Neural progenitor cell (in vitro differentiated cells): ENCODE measurements at regions not wholly inside any gene's neighbourhood (a gene's known extent, or its start where the extent isn't known, plus 50 kb on each side); places are given as distances from the start of the nearest gene placed in this dataset.

Experiments
- DNase-seq: peaks from one replicate; pipeline ENCODE4 v3.0.0-alpha.2; 2016; ENCODE audit warnings: low spot score
- H2AFZ ChIP-seq: fragments of 200-600 bp; sonication (generic); replicated peaks from 2 replicates; pipeline ENCODE4 v1.6.1; 2016; ENCODE audit warnings: antibody characterized with exemption
- H3F3A ChIP-seq: fragments of 200-600 bp; sonication (generic); 2 replicates; pipeline ENCODE4 v1.6.1; 2016; ENCODE audit warnings: antibody characterized with exemption, low read depth
- H3K27ac ChIP-seq: fragments of 200-600 bp; sonication (generic); 2 replicates; pipeline ENCODE4 v1.5.1; 2016; ENCODE audit warnings: mild to moderate bottlenecking
- H3K27me3 ChIP-seq: fragments of 200-600 bp; sonication (generic); 2 replicates; pipeline ENCODE4 v1.6.1; 2016; ENCODE audit warnings: mild to moderate bottlenecking, moderate library complexity
- H3K36me3 ChIP-seq: fragments of 200-600 bp; sonication (generic); 2 replicates; pipeline ENCODE4 v1.5.1; 2016
- H3K4me1 ChIP-seq: fragments of 200-600 bp; sonication (generic); 2 replicates; pipeline ENCODE4 v1.6.1; 2016; ENCODE audit warnings: mixed run types
- H3K4me2 ChIP-seq: fragments of 200-600 bp; sonication (generic); 2 replicates; pipeline ENCODE4 v1.6.1; 2016
- H3K4me3 ChIP-seq: fragments of 200-600 bp; sonication (generic); 2 replicates; pipeline ENCODE4 v1.5.1; 2016
- H3K79me2 ChIP-seq: fragments of 200-600 bp; sonication (generic); 2 replicates; pipeline ENCODE4 v1.6.1; 2016; ENCODE audit warnings: low read depth
- H3K9ac ChIP-seq: fragments of 200-600 bp; sonication (generic); 2 replicates; pipeline ENCODE4 v1.6.1; 2016
- H3K9me3 ChIP-seq: fragments of 200-600 bp; sonication (generic); 2 replicates; pipeline ENCODE4 v1.5.1; 2016; ENCODE audit warnings: low read depth
- H4K20me1 ChIP-seq: fragments of 200-600 bp; sonication (generic); 2 replicates; pipeline ENCODE4 v1.6.1; 2016; ENCODE audit warnings: low read depth
- H3K27ac Mint-ChIP-seq: 3 replicates; pipeline ENCODE4 v1.8.0; 2021; ENCODE audit warnings: mixed read lengths
- H3K27me3 Mint-ChIP-seq: 2 replicates; pipeline ENCODE4 v1.8.0; 2022; ENCODE audit warnings: low read depth, mild to moderate bottlenecking, inconsistent platforms, moderate library complexity, mixed read lengths; ENCODE audit not compliant: insufficient read depth
- H3K36me3 Mint-ChIP-seq: 3 replicates; pipeline ENCODE4 v1.8.0; 2021; ENCODE audit warnings: mixed read lengths
- H3K4me1 Mint-ChIP-seq: 3 replicates; pipeline ENCODE4 v1.8.0; 2021; ENCODE audit warnings: mixed read lengths
- H3K4me3 Mint-ChIP-seq: 3 replicates; pipeline ENCODE4 v1.8.0; 2021; ENCODE audit warnings: mild to moderate bottlenecking, moderate library complexity, mixed read lengths
- H3K9me3 Mint-ChIP-seq: 3 replicates; pipeline ENCODE4 v1.8.0; 2020; ENCODE audit warnings: mixed read lengths
- EZH2 ChIP-seq: fragments of 200-600 bp; sonication (generic); IDR thresholded peaks from 2 replicates; pipeline ENCODE4 v1.6.1; 2017; ENCODE audit warnings: antibody characterized with exemption, mild to moderate bottlenecking, moderate library complexity
- EZH2phosphoT487 ChIP-seq: fragments of 200-600 bp; sonication (generic); IDR thresholded peaks from 2 replicates; pipeline ENCODE4 v1.6.1; 2017; ENCODE audit warnings: antibody characterized with exemption
- TF ChIP-seq, protein P1 (sequence below): fragments of 200-600 bp; sonication (generic); IDR thresholded peaks from 2 replicates; pipeline ENCODE4 v1.5.1; 2017; ENCODE audit warnings: antibody characterized with exemption, mild to moderate bottlenecking

DNA sequence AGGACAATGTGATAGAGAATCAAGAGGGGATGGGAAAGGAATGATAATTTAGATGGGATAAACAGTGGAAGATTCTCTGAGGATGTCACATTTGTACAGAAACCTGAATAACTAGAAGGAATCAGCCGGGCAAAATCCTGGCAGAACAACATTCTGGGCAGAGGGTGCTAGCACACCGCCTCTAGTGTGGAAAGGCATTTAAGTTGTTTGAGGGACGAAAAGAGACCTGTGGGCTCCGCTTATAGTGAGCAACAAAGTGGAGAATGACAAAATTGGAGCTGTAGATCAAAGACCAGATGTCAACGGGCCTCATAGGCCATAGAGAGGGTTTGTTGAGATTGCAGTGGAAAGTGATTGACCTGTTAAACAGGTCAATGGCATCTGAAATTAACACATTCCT lies 596.0 kb upstream of the SLIT2 start:
- no peak for TF ChIP-seq EZH2
- TF ChIP-seq, protein P1, sequence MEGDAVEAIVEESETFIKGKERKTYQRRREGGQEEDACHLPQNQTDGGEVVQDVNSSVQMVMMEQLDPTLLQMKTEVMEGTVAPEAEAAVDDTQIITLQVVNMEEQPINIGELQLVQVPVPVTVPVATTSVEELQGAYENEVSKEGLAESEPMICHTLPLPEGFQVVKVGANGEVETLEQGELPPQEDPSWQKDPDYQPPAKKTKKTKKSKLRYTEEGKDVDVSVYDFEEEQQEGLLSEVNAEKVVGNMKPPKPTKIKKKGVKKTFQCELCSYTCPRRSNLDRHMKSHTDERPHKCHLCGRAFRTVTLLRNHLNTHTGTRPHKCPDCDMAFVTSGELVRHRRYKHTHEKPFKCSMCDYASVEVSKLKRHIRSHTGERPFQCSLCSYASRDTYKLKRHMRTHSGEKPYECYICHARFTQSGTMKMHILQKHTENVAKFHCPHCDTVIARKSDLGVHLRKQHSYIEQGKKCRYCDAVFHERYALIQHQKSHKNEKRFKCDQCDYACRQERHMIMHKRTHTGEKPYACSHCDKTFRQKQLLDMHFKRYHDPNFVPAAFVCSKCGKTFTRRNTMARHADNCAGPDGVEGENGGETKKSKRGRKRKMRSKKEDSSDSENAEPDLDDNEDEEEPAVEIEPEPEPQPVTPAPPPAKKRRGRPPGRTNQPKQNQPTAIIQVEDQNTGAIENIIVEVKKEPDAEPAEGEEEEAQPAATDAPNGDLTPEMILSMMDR: no peak
- no peak for TF ChIP-seq EZH2phosphoT487
- Mint-ChIP-seq H3K9me3 (no peaks in the 10 kb centered on the region), H3K27ac (no peak overlapping the region), H3K4me3 (no peak overlapping the region), H3K4me1 (peaks cover 3% of the 10 kb centered on the region), H3K27me3 (no peaks in the 10 kb centered on the region), H3K36me3 (no peaks in the 10 kb centered on the region)
- no peak overlapping the region for H3K4me2 ChIP-seq
- H3K4me1 ChIP-seq: no peaks in the 10 kb centered on the region
- no peak for DNase-seq
- no peaks in the 10 kb centered on the region for H3K36me3 ChIP-seq
- H3K27ac ChIP-seq: no peak overlapping the region
- H2AFZ ChIP-seq: no peak overlapping the region
- no peak overlapping the region for H3K4me3 ChIP-seq
- no peaks in the 10 kb centered on the region for H3K9me3 ChIP-seq
- H3K9ac ChIP-seq: no peak overlapping the region
- H3F3A ChIP-seq: no peaks in the 10 kb centered on the region
- H3K79me2 ChIP-seq: no peaks in the 10 kb centered on the region
- no peaks in the 10 kb centered on the region for H4K20me1 ChIP-seq
- no peaks in the 10 kb centered on the region for H3K27me3 ChIP-seq

DNA sequence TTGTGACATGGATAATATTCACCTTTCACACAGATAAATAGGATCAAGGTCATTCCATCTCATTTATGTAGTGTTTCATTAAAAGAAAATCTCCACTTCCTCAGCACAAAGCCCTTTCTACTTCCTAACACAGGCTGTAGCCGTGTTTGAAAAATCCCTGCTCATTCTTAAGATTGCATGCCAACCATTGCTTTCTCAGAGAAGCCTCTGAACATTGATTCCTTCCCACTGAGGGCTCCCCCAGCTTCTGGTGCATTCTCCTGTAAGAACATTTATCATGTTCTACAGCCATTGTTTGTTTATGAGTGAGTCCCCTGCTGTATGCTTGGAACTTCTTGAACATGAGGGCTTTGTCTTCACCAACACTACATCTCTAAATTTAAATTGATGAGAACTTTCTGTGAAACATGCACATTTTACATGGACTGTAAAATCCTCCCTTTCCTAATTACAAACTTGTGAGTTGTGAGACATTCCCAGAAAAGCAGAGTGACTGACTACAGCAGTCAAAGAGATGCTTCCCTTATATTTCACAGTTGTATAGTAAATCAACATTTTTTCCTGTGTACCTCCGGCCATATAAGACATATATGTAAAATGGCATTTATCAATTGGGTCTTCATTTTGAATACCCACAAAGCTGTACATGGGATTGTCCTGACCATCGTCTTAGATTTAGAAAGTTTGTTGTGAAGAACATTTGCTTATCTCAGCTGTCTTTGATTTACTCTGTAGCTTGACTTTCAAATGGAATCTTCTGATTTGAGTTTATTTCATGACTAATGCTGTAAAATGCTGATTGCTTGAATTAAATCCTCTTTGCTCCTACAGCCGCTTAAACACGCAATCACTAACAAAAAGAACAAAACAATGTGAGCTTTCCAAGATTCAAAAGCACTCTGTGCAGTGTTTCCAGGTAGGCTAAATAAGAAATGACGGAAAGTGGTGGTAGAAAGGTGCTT lies 600.5 kb upstream of the SLIT2 start:
- H3K27ac Mint-ChIP-seq: no peak overlapping the region

DNA sequence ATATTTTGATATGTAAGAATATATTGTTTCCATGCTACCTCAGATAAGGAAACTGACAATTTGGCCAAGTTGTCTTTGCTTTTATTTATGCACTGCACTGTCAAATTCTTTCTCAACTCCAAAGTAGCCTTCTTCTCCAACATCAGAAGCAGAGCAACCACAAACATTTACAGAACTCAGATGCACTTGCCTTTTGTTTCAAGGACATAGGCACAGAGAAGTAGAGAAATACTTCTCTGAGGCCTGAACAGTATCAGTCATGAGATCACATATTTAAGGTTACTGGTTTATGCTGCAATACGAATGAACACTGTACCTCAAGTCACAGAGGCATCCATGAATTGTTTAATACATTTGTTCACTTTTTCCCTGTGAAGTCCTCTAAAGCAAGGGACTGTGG lies 606.1 kb upstream of the SLIT2 start:
- H3K9me3 Mint-ChIP-seq: peaks cover 2% of the 10 kb centered on the region
- Histone ChIP-seq H3K27ac (no peak overlapping the region), H3K9ac (no peak overlapping the region), H3K4me1 (no peaks in the 10 kb centered on the region), H3K9me3 (no peaks in the 10 kb centered on the region), H3K36me3 (no peaks in the 10 kb centered on the region), H3K4me2 (no peak overlapping the region), H3K27me3 (no peaks in the 10 kb centered on the region), H2AFZ (peak overlapping the region; percentile 36), H4K20me1 (no peaks in the 10 kb centered on the region), H3F3A (no peaks in the 10 kb centered on the region), H3K79me2 (no peaks in the 10 kb centered on the region), H3K4me3 (no peak overlapping the region)
- TF ChIP-seq EZH2: no peak
- H3K4me1 Mint-ChIP-seq: no peaks in the 10 kb centered on the region
- no peak for DNase-seq
- H3K36me3 Mint-ChIP-seq: no peaks in the 10 kb centered on the region
- no peaks in the 10 kb centered on the region for H3K27me3 Mint-ChIP-seq
- H3K4me3 Mint-ChIP-seq: no peak overlapping the region
- H3K27ac Mint-ChIP-seq: no peak overlapping the region

More for the DNA sequence above, 600.5 kb upstream of the SLIT2 start:
- H3K4me1 ChIP-seq: no peaks in the 10 kb centered on the region
- H3K79me2 ChIP-seq: no peaks in the 10 kb centered on the region
- no peaks in the 10 kb centered on the region for H4K20me1 ChIP-seq
- H3K27ac ChIP-seq: no peak overlapping the region
- H3K36me3 ChIP-seq: no peaks in the 10 kb centered on the region
- no peak for TF ChIP-seq EZH2
- no peak for TF ChIP-seq EZH2phosphoT487
- TF ChIP-seq, protein P1: no peak
- no peaks in the 10 kb centered on the region for H3K36me3 Mint-ChIP-seq
- no peak overlapping the region for H3K4me3 ChIP-seq
- H3K4me2 ChIP-seq: no peak overlapping the region
- no peaks in the 10 kb centered on the region for H3K27me3 Mint-ChIP-seq
- H3F3A ChIP-seq: no peaks in the 10 kb centered on the region
- no peaks in the 10 kb centered on the region for H3K9me3 ChIP-seq
- no peaks in the 10 kb centered on the region for H3K9me3 Mint-ChIP-seq
- H3K4me1 Mint-ChIP-seq: peaks cover 3% of the 10 kb centered on the region
- H2AFZ ChIP-seq: no peak overlapping the region
- H3K27me3 ChIP-seq: no peaks in the 10 kb centered on the region
- H3K9ac ChIP-seq: no peak overlapping the region
- no peak overlapping the region for H3K4me3 Mint-ChIP-seq
- DNase-seq: no peak

DNA sequence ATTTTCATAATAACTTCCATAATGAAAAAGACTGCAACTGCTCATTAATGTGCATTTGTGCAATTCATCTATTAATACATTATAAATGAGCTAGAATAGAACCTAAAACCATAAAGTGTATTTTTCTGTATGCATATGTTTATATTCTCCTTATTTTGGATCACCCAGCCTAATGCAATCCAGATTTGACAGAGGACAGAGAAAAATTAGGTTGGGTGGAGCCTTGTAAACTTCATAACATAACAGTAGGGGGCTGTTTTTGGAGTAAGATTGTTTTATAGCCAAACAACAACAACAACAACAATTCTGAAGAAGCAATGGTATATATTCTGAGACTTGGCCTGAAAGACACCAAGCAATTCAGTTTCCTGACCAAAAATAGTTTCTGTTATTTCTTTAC lies 615.3 kb upstream of the SLIT2 start:
- Histone ChIP-seq H3K27me3 (no peaks in the 10 kb centered on the region), H2AFZ (no peak overlapping the region), H3K9ac (no peak overlapping the region), H3K79me2 (no peaks in the 10 kb centered on the region), H3K4me2 (no peak overlapping the region), H3F3A (no peaks in the 10 kb centered on the region), H3K9me3 (peaks cover 3% of the 10 kb centered on the region), H3K4me1 (no peaks in the 10 kb centered on the region), H4K20me1 (no peaks in the 10 kb centered on the region), H3K4me3 (no peak overlapping the region), H3K36me3 (no peaks in the 10 kb centered on the region), H3K27ac (no peak overlapping the region)
- H3K4me1 Mint-ChIP-seq: no peaks in the 10 kb centered on the region
- H3K27ac Mint-ChIP-seq: no peak overlapping the region
- no peaks in the 10 kb centered on the region for H3K36me3 Mint-ChIP-seq
- H3K27me3 Mint-ChIP-seq: no peaks in the 10 kb centered on the region
- TF ChIP-seq, protein P1: no peak
- TF ChIP-seq EZH2phosphoT487: no peak
- no peak for TF ChIP-seq EZH2
- no peaks in the 10 kb centered on the region for H3K9me3 Mint-ChIP-seq
- no peak for DNase-seq
- no peak overlapping the region for H3K4me3 Mint-ChIP-seq
